Fibroblast of lung (primary cell): ENCODE measurements at regions not wholly inside any gene's neighbourhood (a gene's known extent, or its start where the extent isn't known, plus 50 kb on each side); places are given as distances from the start of the nearest gene placed in this dataset.

ENCODE experiments used
- DNase-seq, 2 donors: peaks; one replicate each; pipeline versions ENCODE4 v3.0.0 to v3.0.0-alpha.2; 2010; ENCODE audit warnings: low read depth in 2 of 2
- H2AFZ ChIP-seq: 2 replicates; pipeline ENCODE4 v1.5.1; 2012; ENCODE audit warnings: low read length, control low read depth, inconsistent platforms
- H3K27ac ChIP-seq: 2 replicates; pipeline ENCODE4 v1.5.1; 2011; ENCODE audit warnings: low read length, control low read depth; ENCODE audit not compliant: insufficient read depth
- H3K27me3 ChIP-seq: 2 replicates; pipeline ENCODE4 v1.5.1; 2011; ENCODE audit warnings: mild to moderate bottlenecking, low read length; ENCODE audit not compliant: control insufficient read depth, insufficient read depth
- H3K36me3 ChIP-seq: 2 replicates; pipeline ENCODE4 v1.5.1; 2011; ENCODE audit warnings: low read length; ENCODE audit not compliant: control insufficient read depth, insufficient read depth
- H3K4me1 ChIP-seq: 2 replicates; pipeline ENCODE4 v1.5.1; 2011; ENCODE audit warnings: low read length; ENCODE audit not compliant: control insufficient read depth, insufficient read depth; ENCODE audit errors: extremely low read depth
- H3K4me2 ChIP-seq: 2 replicates; pipeline ENCODE4 v1.5.1; 2011; ENCODE audit warnings: low read length, control low read depth; ENCODE audit not compliant: insufficient read depth; ENCODE audit errors: extremely low read depth
- H3K4me3 ChIP-seq, 4 experiments: fragments of 200-600 bp in 1 of 4; sonication (generic) in 1 of 4; replicated peaks in 1 of 4; 2 replicates each; pipeline ENCODE4 v1.5.1; 2011 to 2016; ENCODE audit warnings: low read length in 4 of 4, low read depth in 3 of 4, mild to moderate bottlenecking in 3 of 4, control low read depth in 2 of 4, inconsistent platforms in 1 of 4, mixed read lengths in 1 of 4; ENCODE audit not compliant: insufficient read depth in 1 of 4; ENCODE audit errors: control extremely low read depth in 1 of 4
- H3K79me2 ChIP-seq: 2 replicates; pipeline ENCODE4 v1.5.1; 2012; ENCODE audit warnings: mild to moderate bottlenecking, low read length, inconsistent platforms; ENCODE audit not compliant: control insufficient read depth, insufficient read depth
- H3K9ac ChIP-seq: 2 replicates; pipeline ENCODE4 v1.5.1; 2011; ENCODE audit warnings: mild to moderate bottlenecking, low read length, control low read depth; ENCODE audit not compliant: insufficient read depth
- H3K9me3 ChIP-seq: 2 replicates; pipeline ENCODE4 v1.5.1; 2012; ENCODE audit warnings: low read depth, low read length; ENCODE audit not compliant: control insufficient read depth, insufficient read depth
- H4K20me1 ChIP-seq: 2 replicates; pipeline ENCODE4 v1.5.1; 2011; ENCODE audit warnings: low read length; ENCODE audit not compliant: control insufficient read depth, insufficient read depth; ENCODE audit errors: extremely low read depth
- EZH2 ChIP-seq: IDR thresholded peaks from 2 replicates; pipeline ENCODE4 v1.5.1; 2012; ENCODE audit warnings: low read length, control low read depth, mild to moderate bottlenecking; ENCODE audit errors: missing control alignments
- TF ChIP-seq, protein P1 (sequence below), 2 donors: IDR thresholded peaks in 1 of 2; conservative IDR thresholded peaks in 1 of 2; 1 replicate in 1 of 2; 2 replicates in 1 of 2; pipeline ENCODE4 v1.5.1; 2011 to 2012; ENCODE audit warnings: low read length in 2 of 2, control low read depth in 1 of 2, inconsistent platforms in 1 of 2, low read depth in 1 of 2, mild to moderate bottlenecking in 1 of 2

- TF ChIP-seq EZH2 = no peak
- TF ChIP-seq, protein P1, sequence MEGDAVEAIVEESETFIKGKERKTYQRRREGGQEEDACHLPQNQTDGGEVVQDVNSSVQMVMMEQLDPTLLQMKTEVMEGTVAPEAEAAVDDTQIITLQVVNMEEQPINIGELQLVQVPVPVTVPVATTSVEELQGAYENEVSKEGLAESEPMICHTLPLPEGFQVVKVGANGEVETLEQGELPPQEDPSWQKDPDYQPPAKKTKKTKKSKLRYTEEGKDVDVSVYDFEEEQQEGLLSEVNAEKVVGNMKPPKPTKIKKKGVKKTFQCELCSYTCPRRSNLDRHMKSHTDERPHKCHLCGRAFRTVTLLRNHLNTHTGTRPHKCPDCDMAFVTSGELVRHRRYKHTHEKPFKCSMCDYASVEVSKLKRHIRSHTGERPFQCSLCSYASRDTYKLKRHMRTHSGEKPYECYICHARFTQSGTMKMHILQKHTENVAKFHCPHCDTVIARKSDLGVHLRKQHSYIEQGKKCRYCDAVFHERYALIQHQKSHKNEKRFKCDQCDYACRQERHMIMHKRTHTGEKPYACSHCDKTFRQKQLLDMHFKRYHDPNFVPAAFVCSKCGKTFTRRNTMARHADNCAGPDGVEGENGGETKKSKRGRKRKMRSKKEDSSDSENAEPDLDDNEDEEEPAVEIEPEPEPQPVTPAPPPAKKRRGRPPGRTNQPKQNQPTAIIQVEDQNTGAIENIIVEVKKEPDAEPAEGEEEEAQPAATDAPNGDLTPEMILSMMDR (conservative IDR thresholded peaks at IDR 0.05 in 1 of 2, IDR thresholded peaks at IDR 0.05 in 1 of 2; ENCODE audit: low read depth in 1 of 2, low read length in 2 of 2) = no peak
- H3K4me1 ChIP-seq = no peaks in the 10 kb centered on the region
- no peak overlapping the region for H3K4me3 ChIP-seq
- no peak overlapping the region for H3K27ac ChIP-seq
- no peaks in the 10 kb centered on the region for H3K36me3 ChIP-seq
- no peak for DNase-seq
- H2AFZ ChIP-seq = no peak overlapping the region
- no peak overlapping the region for H3K9ac ChIP-seq
- H3K9me3 ChIP-seq = no peaks in the 10 kb centered on the region
- no peaks in the 10 kb centered on the region for H3K27me3 ChIP-seq
- no peaks in the 10 kb centered on the region for H3K79me2 ChIP-seq
- no peaks in the 10 kb centered on the region for H4K20me1 ChIP-seq
- no peak overlapping the region for H3K4me2 ChIP-seq
Measured at GRCh38 chr22:22779213-22779612, 108.4 kb upstream of the IGLL5 start.

GRCh38 chr22:22783575-22783974, 104.0 kb upstream of the IGLL5 start:
- H3K4me2 ChIP-seq = no peak overlapping the region
- H4K20me1 ChIP-seq = no peaks in the 10 kb centered on the region
- no peak for DNase-seq
- H3K4me1 ChIP-seq = no peaks in the 10 kb centered on the region
- no peaks in the 10 kb centered on the region for H3K79me2 ChIP-seq
- no peaks in the 10 kb centered on the region for H3K9me3 ChIP-seq
- no peak overlapping the region for H2AFZ ChIP-seq
- no peak overlapping the region for H3K4me3 ChIP-seq
- no peak overlapping the region for H3K9ac ChIP-seq
- no peak overlapping the region for H3K27ac ChIP-seq
- H3K27me3 ChIP-seq = no peaks in the 10 kb centered on the region
- TF ChIP-seq, protein P1 (conservative IDR thresholded peaks at IDR 0.05 in 1 of 2, IDR thresholded peaks at IDR 0.05 in 1 of 2; ENCODE audit: low read depth in 1 of 2, low read length in 2 of 2) = no peak
- TF ChIP-seq EZH2 = no peak
- H3K36me3 ChIP-seq = no peaks in the 10 kb centered on the region

DNA sequence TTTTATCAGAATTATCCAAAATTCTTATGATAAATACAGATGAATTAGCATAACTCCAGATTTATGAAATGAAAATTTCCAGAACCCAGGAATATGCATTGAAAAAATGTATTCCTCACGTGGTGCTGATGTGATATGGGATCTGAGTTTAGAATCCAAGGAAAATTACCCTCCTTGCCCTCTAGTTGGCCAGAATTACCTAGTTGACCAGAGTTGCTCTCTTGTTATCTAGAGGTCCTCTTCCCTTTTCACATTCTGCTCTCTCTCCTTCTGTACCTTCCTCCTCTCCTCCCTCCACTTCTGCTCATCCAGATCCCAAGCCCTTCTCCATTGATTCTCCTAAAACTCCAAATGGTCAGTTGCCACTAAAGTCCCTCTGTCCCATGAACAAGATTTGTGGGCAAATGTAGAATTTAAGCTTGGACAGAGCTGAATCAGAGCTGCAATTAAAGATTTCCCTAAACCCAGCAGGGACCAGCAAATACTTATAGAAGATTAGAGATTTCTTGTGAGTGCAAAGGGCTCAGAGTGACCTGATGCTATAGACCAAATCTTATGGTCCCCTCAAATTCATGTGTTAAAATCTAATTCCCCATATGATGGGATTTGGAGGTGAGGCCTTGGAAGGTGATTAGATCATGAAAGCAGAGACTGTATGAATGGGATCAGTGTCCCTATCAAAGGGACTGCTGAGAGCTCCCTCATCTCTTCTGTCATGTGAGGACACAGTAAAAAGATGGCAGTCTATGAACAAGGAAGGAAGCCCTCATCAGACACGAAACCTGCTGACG, 103.2 kb upstream of the IGLL5 start:
- Histone ChIP-seq H3K9ac (no peak overlapping the region), H3K79me2 (no peaks in the 10 kb centered on the region), H3K4me2 (no peak overlapping the region), H3K4me1 (no peaks in the 10 kb centered on the region), H4K20me1 (no peaks in the 10 kb centered on the region), H3K9me3 (no peaks in the 10 kb centered on the region), H3K27me3 (no peaks in the 10 kb centered on the region), H3K4me3 (no peak overlapping the region), H3K36me3 (no peaks in the 10 kb centered on the region), H3K27ac (no peak overlapping the region), H2AFZ (no peak overlapping the region)
- TF ChIP-seq, protein P1 (conservative IDR thresholded peaks at IDR 0.05 in 1 of 2, IDR thresholded peaks at IDR 0.05 in 1 of 2; ENCODE audit: low read depth in 1 of 2, low read length in 2 of 2) = no peak
- TF ChIP-seq EZH2 = no peak
- DNase-seq = no peak
